HG02943 (cell line): ENCODE measurements at regions not wholly inside any gene's neighbourhood (a gene's known extent, or its start where the extent isn't known, plus 50 kb on each side); places are given as distances from the start of the nearest gene placed in this dataset.

Experiments
- ATAC-seq: cut with Tn5 transposase; IDR thresholded peaks from one replicate; pipeline ENCODE4 v1.9.1; 2021; ENCODE audit warnings: mild to moderate bottlenecking, low read depth, moderate library complexity; ENCODE audit not compliant: unreplicated experiment

- ATAC-seq: no peak
Observed at GRCh38 chr16:73890186-73891128, 406.2 kb upstream of the PSMD7 start.

- no peak for ATAC-seq
Observed at GRCh38 chr16:73888840-73889490, 407.6 kb upstream of the PSMD7 start.

GRCh38 chr16:73887911-73888310, 408.7 kb upstream of the PSMD7 start:
- ATAC-seq: no peak

GRCh38 chr16:73886426-73886825, 410.2 kb upstream of the PSMD7 start:
- no peak for ATAC-seq

GRCh38 chr16:73885319-73885718, 411.3 kb upstream of the PSMD7 start:
- no peak for ATAC-seq

- ATAC-seq: no peak
Observed at GRCh38 chr16:73883841-73884240, 412.8 kb upstream of the PSMD7 start.

GRCh38 chr16:73883126-73883525, 413.5 kb upstream of the PSMD7 start:
- no peak for ATAC-seq

GRCh38 chr16:73882651-73883050, 414.0 kb upstream of the PSMD7 start:
- ATAC-seq: no peak

GRCh38 chr16:73882033-73882432, 414.6 kb upstream of the PSMD7 start:
- ATAC-seq: no peak

- no peak for ATAC-seq
Observed at GRCh38 chr16:73879621-73880020, 417.0 kb upstream of the PSMD7 start.

- ATAC-seq: no peak
Observed at GRCh38 chr16:73878611-73879010, 418.0 kb upstream of the PSMD7 start.

GRCh38 chr16:73877150-73877549, 419.5 kb upstream of the PSMD7 start:
- no peak for ATAC-seq

- ATAC-seq: no peak
Observed at GRCh38 chr16:73875996-73876690, 420.5 kb upstream of the PSMD7 start.

GRCh38 chr16:73874324-73874723, 422.3 kb upstream of the PSMD7 start:
- ATAC-seq: no peak

GRCh38 chr16:73873643-73874042, 423.0 kb upstream of the PSMD7 start:
- ATAC-seq: no peak

GRCh38 chr16:73872856-73873255, 423.8 kb upstream of the PSMD7 start:
- no peak for ATAC-seq

GRCh38 chr16:73871088-73871733, 425.4 kb upstream of the PSMD7 start:
- no peak for ATAC-seq

- no peak for ATAC-seq
Observed at GRCh38 chr16:73869126-73869525, 427.5 kb upstream of the PSMD7 start.

GRCh38 chr16:73864868-73865267, 431.7 kb upstream of the PSMD7 start:
- ATAC-seq: no peak

- ATAC-seq: no peak
Observed at GRCh38 chr16:73858326-73858725, 438.3 kb upstream of the PSMD7 start.

GRCh38 chr16:73853968-73854367, 442.6 kb upstream of the PSMD7 start:
- no peak for ATAC-seq
